Heart left ventricle (tissue), 16 donors: ENCODE measurements at regions not wholly inside any gene's neighbourhood (a gene's known extent, or its start where the extent isn't known, plus 50 kb on each side); places are given as distances from the start of the nearest gene placed in this dataset.

ENCODE experiments used
- ATAC-seq, 4 donors: fragments of 200-7000 bp; cut with Tn5 transposase; one replicate each; pipeline ENCODE4 v1.9.1; 2020 to 2022; ENCODE audit warnings: moderate library complexity in 4 of 4, mild to moderate bottlenecking in 3 of 4, moderate number of reproducible peaks in 1 of 4
- DNase-seq, 5 donors: peaks; one replicate each; pipeline ENCODE4 v3.0.0-alpha.2; 2020
- H3K27ac ChIP-seq, 12 donors: fragments of 200-600 bp; sonication (generic) in 4 of 12; one replicate each; pipeline versions ENCODE4 v1.5.0 to v1.8.0; 2016 to 2022; ENCODE audit warnings: mild to moderate bottlenecking in 2 of 12
- H3K27me3 ChIP-seq, 9 donors: fragments of 200-600 bp; sonication (generic) in 2 of 9; one replicate each; pipeline versions ENCODE4 v1.5.1 to v1.8.0; 2016 to 2022; ENCODE audit warnings: mild to moderate bottlenecking in 3 of 9
- H3K36me3 ChIP-seq, 9 donors: fragments of 200-600 bp; sonication (generic) in 2 of 9; one replicate each; pipeline versions ENCODE4 v1.5.0 to v1.8.0; 2018 to 2022; ENCODE audit warnings: mild to moderate bottlenecking in 2 of 9
- H3K4me1 ChIP-seq, 12 donors: fragments of 200-600 bp; sonication (generic) in 4 of 12; one replicate each; pipeline versions ENCODE4 v1.5.0 to v1.8.0; 2016 to 2022; ENCODE audit warnings: mild to moderate bottlenecking in 3 of 12
- H3K4me3 ChIP-seq, 12 donors: fragments of 200-600 bp; sonication (generic) in 4 of 12; one replicate each; pipeline versions ENCODE4 v1.5.0 to v1.8.0; 2017 to 2022; ENCODE audit warnings: mild to moderate bottlenecking in 9 of 12, moderate library complexity in 4 of 12
- H3K9me3 ChIP-seq, 12 donors: fragments of 200-600 bp; sonication (generic) in 4 of 12; one replicate each; pipeline versions ENCODE4 v1.5.0 to v1.8.0; 2016 to 2022; ENCODE audit warnings: mild to moderate bottlenecking in 1 of 12
- POLR2A ChIP-seq, 2 donors: fragments of 450-650 bp; IDR thresholded peaks; one replicate each; pipeline ENCODE4 v1.6.1; 2017; ENCODE audit warnings: antibody characterized with exemption in 2 of 2, mild to moderate bottlenecking in 2 of 2, moderate library complexity in 2 of 2
- WGBS, 4 donors: extraction: QIAGEN DNeasy Blood & Tissue Kit in 2 of 4; methylation state at CpG; one replicate each; pipeline versions ENCODE4 v1.1.5 to v1.1.7; 2013 to 2018; 5-methylcytosine and 5-hydroxymethylcytosine counted together
- intact Hi-C, 10 donors: fragments of 100-400 bp; cut with DNase I; formaldehyde crosslinking; loops; one replicate each; pipeline versions ENCODE4 v1.11.1 to v1.14.2; 2022
- TF ChIP-seq, protein P1 (sequence below), 12 donors: fragments of 200-600 bp; sonication (generic) in 4 of 12; IDR thresholded peaks; one replicate each; pipeline versions ENCODE4 v1.5.0 to v1.8.0; 2018 to 2022; ENCODE audit warnings: antibody characterized with exemption in 12 of 12, mild to moderate bottlenecking in 5 of 12
- donor health status: ischemic (EF 13 %, LVEDD 7.1; RV severe dilation, severe dysfunction).
- donor health status: healthy with polysubstance abuse.
- donor health status: DM: no; HTN: yes; CAD: no.
- donor health status: DM: no; HTN: no; CAD: no.
- donor health status: ischemic (EF 25% LVEDD 6.9; RV normal size, moderate dysfunction).
- donor health status: ischemic (EF 25% LVEDD 5.7; RV mildly dilated, moderate dysfunction).
- donor health status: healthy.
- donor health status: DM: yes; HTN: yes; CAD: no.
- donor health status: ischemic (EF 35%, LVEDD 5.7; RV mildly dilated, moderate dysfunction).
- donor health status: nonischemic (EF 11% LVEDD 7.7; RV severe dilation, severe dysfunction).
- donor health status: DM: yes; HTN: yes; CAD: no.
- donor health status: PGD.
- donor health status: ischemic (EF 29% LVEDD 5.4; RV normal size, mild dysfunction).
- donor health status: nonischemic (EF 23%, LVEDD 6.1; RV moderate dilation, normal function).

DNA sequence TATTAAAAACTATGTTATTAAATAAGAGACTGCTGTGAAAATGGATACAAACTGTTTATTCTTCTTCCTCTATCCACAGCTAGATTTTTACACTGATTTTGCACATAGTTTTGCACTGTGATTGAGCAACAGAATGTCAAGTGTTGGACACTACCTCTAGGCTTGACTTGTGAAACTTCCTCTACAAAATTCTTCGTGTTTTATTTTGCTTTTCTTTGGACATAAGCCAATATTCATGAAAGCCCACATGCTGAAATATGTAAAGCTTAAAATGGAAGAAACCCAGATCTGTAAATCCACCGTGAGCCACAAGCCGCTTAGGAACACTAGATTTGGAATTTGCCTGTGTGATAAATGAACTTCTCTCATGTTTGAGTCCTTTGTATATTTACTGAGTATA is 849.4 kb downstream of the FSTL5 start:
- Histone ChIP-seq H3K4me3 (no peak overlapping the region), H3K27ac (no peak overlapping the region), H3K36me3 (no peaks in the 10 kb centered on the region), H3K9me3 (no peaks in the 10 kb centered on the region), H3K27me3 (no peaks in the 10 kb centered on the region), H3K4me1 (no peaks in the 10 kb centered on the region)
- ATAC-seq (no peak), DNase-seq (no peak)
- intact Hi-C loops: no loop called here
- WGBS, 4 donors: 15 to 57% (median 44%) methylated on average over 3 of the region's 3 CpGs
- no peak for TF ChIP-seq POLR2A (IDR thresholded peaks at IDR 0.05)
- TF ChIP-seq, protein P1, sequence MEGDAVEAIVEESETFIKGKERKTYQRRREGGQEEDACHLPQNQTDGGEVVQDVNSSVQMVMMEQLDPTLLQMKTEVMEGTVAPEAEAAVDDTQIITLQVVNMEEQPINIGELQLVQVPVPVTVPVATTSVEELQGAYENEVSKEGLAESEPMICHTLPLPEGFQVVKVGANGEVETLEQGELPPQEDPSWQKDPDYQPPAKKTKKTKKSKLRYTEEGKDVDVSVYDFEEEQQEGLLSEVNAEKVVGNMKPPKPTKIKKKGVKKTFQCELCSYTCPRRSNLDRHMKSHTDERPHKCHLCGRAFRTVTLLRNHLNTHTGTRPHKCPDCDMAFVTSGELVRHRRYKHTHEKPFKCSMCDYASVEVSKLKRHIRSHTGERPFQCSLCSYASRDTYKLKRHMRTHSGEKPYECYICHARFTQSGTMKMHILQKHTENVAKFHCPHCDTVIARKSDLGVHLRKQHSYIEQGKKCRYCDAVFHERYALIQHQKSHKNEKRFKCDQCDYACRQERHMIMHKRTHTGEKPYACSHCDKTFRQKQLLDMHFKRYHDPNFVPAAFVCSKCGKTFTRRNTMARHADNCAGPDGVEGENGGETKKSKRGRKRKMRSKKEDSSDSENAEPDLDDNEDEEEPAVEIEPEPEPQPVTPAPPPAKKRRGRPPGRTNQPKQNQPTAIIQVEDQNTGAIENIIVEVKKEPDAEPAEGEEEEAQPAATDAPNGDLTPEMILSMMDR (IDR thresholded peaks at IDR 0.05): no peak

DNA sequence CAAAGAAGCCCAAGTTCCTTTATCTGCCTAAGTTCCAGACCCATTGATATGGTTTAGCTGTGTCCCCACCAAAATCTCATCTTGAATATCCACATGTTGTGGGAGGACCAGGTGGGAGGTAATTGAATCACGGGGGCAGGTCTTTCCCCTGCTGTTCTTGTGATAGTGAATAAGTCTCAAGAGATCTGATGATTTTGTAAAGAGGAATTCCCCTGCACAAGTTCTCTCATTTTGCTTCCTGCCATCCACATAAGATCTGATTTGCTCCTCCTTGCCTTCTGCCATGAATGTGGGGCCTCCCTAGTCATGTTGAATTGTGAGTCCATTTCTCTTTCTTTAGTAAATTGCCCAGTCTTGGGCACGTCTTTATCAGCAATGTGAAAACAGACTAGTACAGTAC is 860.2 kb downstream of the FSTL5 start:
- Histone ChIP-seq H3K4me1 (no peaks in the 10 kb centered on the region), H3K27ac (no peak overlapping the region), H3K4me3 (no peak overlapping the region), H3K27me3 (no peaks in the 10 kb centered on the region), H3K36me3 (no peaks in the 10 kb centered on the region), H3K9me3 (peaks cover 0 to 6% (median 0%) of the 10 kb centered on the region in 12 donors)
- TF ChIP-seq, protein P1 (IDR thresholded peaks at IDR 0.05): no peak
- no peak for TF ChIP-seq POLR2A (IDR thresholded peaks at IDR 0.05)
- intact Hi-C loops: no loop called here
- 57 to 63% (median 58%) methylated on average over 2 of the region's 2 CpGs for WGBS, 4 donors
- DNase-seq: no peak
- ATAC-seq: no peak

DNA sequence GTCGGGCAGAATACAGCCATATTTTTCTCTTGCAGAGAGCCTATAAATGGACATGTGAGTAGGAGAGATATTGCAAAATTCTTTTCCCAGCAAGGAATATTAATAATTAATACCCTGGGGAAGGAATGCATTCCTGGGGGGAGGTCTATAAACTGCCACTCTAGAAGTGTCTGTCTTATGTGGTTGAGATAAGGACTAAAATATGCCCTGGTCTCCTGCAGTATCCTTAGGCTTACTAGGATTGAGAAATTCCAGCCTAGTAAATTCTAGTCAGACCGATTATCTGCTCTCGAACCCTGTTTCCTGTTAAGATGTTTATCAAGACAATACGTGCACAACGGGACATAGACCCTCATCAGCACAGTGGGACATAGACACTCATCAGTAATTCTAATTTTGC is 872.6 kb downstream of the FSTL5 start:
- Histone ChIP-seq H3K36me3 (no peaks in the 10 kb centered on the region), H3K4me3 (no peak overlapping the region), H3K9me3 (peaks cover 0 to 38% (median 3%) of the 10 kb centered on the region in 12 donors), H3K4me1 (no peaks in the 10 kb centered on the region), H3K27me3 (no peaks in the 10 kb centered on the region), H3K27ac (no peak overlapping the region)
- DNase-seq: no peak
- intact Hi-C loops: no loop called here
- no peak for ATAC-seq
- TF ChIP-seq, protein P1 (IDR thresholded peaks at IDR 0.05): no peak
- TF ChIP-seq POLR2A (IDR thresholded peaks at IDR 0.05): no peak
- 66 to 89% (median 76%) methylated on average over 5 of the region's 5 CpGs for WGBS, 4 donors

DNA sequence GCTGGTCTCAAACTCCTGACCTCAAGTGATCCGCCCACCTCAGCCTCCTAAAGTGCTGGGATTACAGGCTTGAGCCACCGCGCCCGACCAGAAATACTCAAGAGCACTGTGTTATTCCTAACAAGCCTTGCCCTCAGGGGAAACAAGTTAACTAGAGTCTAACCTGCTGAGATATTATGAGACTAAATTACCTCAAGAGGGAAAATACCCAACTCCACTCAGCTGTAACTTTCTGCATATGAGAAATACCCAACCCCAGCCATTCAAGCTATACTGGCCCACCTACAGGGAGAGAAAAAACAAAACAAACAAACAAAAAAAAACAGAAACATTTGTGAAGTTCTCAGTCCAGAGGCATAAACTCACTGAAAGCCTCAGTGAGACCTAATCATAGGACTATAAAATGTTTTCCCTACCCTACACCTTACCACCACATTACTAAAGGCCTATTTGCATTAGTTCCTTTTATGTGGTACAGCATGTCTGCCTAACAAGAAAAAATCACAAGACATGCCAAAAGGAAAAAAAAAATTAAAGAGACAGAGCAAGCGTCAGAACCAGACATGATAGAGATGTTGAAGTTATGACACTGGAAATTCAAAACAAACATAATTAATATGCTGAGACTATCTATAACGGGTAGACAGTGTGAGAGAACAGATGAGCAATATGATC is 876.0 kb downstream of the FSTL5 start:
- 83 to 91% (median 88%) methylated on average over 6 of the region's 6 CpGs for WGBS, 4 donors
- DNase-seq (no peak), ATAC-seq (no peak)
- Histone ChIP-seq H3K36me3 (no peaks in the 10 kb centered on the region), H3K27me3 (no peaks in the 10 kb centered on the region), H3K27ac (no peak overlapping the region), H3K4me1 (no peaks in the 10 kb centered on the region), H3K9me3 (peaks cover 0 to 32% (median 3%) of the 10 kb centered on the region in 12 donors), H3K4me3 (no peak overlapping the region)
- intact Hi-C loops: no loop called here
- TF ChIP-seq, protein P1 (IDR thresholded peaks at IDR 0.05): no peak
- no peak for TF ChIP-seq POLR2A (IDR thresholded peaks at IDR 0.05)
